GM21423 (cell line): ENCODE measurements at regions not wholly inside any gene's neighbourhood (a gene's known extent, or its start where the extent isn't known, plus 50 kb on each side); places are given as distances from the start of the nearest gene placed in this dataset.
"Not testable (repeated sequence)": the region's sequence is repeated elsewhere in the genome, so short reads cannot be mapped to it uniquely, and the experiment has no call there.

Source experiments
- ATAC-seq: cut with Tn5 transposase; IDR thresholded peaks from one replicate; pipeline ENCODE4 v1.9.1; 2021; ENCODE audit warnings: mild to moderate bottlenecking, moderate library complexity; ENCODE audit not compliant: unreplicated experiment

DNA sequence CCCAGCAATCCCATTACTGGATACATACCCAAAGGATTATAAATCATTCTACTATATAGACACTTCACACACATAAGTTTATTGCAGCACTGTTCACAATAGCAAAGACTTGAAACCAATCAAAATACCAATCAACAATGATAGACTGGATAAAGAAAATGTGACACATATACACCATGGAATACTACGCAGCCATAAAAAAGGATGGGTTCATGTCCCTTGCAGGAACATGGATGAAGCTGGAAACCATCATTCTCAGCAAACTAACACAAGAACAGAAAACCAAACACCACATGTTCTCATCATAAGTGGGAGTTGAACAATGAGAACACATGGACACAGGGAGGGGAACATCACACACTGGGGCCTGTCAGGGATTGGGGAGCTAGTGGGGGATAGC lies 475.4 kb upstream of the NFIA start:
- not testable (repeated sequence) for ATAC-seq

DNA sequence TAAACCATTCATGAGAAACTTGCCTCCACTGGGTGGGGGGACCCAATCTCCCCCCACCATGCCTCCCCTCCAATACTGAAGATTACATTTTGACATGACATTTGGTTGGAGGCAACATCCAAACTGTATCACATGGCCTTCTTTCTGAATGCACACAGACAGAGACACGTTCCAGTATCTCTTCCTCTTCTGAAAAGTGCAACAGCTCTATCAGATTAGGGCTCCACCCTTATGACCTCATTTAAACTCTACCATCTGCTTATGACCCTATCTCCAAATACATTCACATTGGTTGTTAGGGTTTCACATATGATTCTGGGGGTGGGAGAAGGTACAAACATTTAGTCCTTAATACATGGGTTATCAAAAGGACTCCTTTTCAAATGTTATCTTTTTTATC lies 481.8 kb upstream of the NFIA start:
- no peak for ATAC-seq

DNA sequence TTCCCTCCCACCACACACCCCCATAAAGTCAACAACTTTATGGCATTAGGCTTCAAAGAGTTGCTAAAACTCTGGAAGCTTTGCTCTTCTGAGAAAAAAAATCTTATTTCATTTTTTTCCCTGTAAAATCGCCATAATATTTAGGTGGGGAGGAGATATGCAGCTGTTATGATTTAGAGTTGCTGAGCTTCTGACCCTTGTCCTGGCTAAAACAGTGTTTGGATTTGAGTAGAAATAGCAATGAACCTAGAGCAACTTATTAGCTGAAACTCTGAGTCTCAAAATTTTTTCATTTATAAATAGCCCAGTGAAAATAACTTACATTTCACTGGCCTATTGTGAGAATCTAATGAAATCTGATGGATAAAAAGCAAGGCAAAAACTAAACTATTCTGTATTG lies 482.8 kb upstream of the NFIA start:
- no peak for ATAC-seq

DNA sequence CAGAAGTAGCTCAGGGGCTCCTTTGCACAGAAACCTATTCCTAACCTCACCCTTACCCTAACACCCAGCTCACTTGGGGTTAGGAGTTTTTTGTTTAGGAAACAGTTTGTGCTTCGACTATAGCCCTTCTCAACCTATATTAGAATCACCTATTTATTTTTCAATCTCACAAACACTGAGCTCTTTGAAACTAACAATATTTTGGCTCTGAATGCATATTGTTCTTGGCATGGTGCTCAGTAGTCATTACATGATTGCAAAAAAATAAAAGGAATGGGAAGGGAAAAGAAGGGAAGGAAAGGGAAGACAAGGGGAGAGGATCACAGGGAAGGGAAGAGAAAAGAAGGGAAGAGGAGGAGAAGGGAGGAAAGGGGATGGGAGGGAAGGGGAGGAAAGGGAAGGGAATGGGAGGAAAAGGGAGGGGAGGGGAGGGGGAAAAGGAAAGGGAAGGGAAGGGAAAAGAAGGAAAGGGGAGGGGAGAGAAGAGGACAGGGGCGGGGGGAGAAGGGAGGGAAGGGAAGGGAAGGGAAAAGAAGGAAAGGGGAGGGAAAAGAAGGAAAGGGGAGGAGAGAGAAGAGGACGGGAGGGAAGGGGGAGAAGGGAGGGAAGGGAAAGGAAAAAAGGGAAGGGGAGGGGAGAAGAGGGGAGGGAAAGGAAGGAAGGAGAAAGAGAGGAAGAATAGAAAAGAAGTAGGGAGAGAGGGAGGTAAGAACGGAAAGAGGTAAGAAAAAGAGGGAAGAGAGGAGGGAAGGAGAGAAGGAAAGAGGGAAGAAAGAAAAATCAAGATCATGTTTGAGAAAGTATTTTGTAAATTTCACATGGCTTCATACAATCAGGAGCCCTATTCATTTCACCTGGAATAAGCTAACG lies 484.1 kb upstream of the NFIA start:
- no peak for ATAC-seq

DNA sequence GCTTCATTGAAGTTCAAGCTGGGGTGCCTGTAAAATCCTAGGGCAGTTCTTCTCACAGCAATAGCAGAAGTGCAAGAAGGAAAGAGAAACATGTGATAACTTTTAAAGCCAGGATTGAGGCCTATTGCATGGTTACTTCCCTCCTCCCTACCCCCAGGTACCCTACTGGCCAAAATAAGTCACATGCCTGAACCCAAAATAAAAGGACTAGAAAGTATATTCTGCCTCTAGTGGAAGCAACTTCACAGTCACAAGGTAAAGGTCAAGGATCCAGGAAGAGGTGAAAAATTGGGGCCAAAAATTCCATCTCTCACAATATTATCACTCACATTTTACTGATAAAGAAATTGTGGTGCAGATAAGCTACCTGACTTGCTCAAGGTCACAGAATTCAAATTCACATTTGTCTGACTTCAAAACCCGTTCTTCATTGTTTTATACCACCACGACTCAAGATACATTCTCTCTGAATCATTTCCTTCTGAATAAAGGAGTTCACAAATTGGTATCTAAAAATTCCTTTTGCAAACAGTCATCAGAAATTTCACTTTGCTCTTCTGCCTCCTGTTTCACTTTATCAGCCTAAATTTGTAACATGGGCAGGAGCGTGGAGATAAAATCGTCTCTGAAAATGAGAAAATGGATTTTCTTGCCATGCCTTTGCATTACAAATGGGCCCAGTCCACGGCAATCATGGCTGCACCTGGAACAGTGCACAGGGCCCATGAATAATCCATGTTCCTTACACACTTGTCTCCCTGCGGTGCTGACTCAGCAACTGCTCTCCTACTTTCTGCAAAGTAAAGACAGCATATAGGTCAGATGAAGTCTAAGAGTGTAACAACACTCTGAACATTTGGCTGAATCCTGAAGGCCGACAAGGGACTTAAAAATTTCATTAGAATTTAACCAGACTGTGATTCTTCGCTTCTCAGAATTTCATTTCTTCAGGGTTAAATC lies 485.3 kb upstream of the NFIA start:
- no peak for ATAC-seq

DNA sequence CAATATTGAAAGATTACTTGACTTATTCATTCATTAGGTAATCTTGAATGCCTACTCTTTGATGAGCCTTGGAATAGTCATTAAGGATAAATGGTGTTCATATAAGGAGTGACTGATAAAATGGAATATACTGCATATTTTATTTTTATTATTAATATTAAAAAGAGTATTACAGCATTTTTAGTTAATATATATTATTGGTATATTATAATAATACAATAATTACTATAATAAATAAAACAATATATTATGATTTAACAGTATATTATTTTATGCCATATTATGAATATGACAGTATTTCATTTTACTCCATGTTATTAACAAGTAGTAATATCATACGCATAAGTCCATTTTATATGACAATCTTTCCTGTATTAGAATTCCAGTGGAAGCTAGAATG lies 490.8 kb upstream of the NFIA start:
- ATAC-seq, result no peak

DNA sequence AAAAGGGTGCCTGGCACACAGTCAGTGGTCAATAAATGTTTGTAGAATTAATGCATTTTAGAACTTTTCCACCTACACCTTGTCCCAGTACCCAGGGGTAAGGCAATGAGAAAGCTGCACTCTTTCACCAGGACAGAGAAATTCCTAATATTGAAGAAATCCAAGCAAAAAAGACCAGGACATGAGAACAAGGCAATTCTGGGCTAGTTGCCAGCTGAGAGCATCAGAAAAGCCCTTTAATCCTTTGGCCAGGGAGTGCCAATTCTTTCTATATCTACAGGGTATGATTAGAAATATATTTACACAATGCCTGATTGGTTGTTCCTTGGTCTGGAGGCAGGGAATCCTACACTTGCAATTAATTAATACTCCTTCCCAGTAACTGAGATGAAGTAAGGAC lies 492.4 kb upstream of the NFIA start:
- no peak for ATAC-seq

DNA sequence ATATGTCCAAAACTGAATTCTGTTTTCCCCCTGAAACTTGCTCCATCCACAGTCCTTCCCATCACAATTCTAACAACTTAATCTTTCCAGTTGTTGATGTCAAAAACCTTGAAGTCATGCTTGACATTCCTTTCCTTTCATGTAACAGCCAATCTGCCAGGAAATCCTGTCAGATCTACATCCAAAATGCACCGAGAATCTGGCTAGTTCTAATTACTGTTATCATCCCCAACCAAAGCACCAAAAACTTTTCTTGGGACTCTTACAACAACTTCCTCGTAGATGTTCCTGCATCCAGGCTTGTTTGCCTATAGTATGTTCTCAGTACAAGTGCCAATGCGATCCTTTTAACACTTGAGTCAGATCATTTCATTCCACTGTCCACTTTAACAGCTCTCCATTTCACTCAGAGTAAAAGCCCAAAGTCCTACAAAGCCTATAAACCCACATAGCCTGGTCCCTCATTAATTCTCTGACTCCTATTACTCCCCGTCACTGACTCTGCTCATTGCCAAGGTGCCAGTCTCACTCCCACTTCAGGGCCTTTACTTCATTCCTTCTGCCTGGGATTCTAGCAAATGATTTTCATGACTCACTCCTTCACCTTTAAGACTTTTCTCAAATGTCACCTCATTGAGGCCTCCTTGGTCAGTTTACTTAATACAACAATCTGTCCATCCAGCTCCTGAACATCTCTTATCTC lies 493.2 kb upstream of the NFIA start:
- no peak for ATAC-seq

DNA sequence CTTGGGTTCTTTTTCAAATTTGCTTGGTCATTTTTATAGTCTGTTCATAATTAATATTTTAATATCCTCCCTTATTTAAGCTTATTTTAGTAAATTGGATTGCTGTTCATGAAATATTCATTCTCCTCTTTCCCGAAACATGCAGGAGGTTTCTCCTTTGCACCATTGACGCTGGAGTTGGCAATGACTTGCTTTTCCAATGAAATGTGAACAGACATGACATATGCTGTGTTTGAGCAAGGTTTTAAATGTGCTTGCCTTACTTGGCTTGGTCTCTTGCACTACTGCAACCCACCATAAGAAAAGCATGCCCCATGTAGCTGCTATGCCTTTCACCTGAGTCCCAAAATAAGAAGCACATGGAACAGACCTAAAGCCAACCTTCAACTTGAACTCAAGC lies 498.0 kb upstream of the NFIA start:
- no peak for ATAC-seq

DNA sequence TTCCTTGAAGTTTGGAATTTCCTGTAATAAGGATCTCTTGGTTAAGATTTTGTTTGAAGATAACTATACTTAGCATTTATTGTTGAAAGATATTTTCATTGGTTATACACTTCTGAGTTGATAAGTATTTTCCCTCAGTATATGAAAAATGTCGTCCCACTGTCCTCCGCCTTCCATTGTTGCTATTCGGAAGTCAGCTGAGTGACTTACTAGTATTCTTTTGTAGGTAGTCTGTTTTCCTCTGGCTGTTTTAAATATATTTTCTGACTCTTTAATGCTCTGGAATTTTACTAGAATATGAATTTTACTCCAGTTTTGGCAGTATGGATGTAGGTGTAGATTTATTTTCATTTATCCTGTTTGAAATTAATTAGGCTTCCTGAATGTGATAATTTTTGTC lies 498.7 kb upstream of the NFIA start:
- no peak for ATAC-seq

DNA sequence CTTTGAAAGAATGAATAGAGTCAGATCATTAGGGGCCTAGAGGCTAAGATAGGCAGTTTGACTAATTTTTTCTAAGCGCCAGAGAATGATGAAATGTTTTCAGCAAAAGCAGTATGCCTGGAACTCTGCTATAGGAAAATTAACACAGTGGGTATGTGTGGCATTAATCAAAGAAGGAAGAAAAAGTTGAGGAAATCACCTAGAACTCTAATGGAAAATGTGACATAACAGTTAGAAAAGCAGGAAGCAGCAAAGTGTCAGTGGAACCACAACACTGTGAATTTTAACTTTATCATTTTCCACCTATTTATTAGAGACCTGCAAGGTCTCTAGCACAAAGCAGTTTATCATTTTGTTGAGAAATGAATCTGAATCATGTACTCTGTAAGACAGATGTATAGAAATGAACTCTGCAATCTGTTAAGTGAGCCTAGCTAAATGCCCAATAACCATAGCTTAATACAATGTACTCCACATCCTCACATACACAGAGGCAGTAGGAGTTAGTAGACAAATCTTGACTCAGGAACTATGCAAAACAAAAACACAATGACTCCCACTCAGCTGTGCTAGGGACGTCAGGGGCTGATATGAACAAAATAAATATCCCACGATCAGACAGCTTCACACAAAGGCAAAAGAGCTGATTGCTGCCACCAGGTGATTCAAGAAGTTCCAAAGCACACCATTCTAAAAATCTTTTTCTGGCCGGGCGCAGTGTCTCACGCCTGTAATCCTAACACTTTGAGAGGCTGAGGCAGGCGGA lies 500.7 kb upstream of the NFIA start:
- no peak for ATAC-seq

DNA sequence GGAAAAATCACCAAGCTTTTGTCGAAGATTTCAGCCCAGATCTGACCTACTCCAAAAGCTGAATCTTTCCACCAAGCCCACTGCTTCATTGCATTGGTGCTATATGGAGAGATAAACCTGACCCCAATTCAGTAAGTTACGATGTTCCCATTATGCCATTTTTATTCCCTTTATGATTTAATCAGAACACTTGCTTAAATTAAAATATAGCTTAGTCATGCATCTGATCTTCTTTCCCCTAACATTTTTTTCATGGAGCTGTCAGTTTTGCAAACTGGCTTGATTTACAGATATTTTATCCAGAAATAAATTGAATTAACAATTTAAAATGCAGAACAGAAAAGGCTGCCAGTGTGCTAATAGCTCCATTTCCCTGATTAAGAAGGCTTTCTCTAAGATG lies 503.5 kb upstream of the C1orf87 start:
- ATAC-seq, result no peak

DNA sequence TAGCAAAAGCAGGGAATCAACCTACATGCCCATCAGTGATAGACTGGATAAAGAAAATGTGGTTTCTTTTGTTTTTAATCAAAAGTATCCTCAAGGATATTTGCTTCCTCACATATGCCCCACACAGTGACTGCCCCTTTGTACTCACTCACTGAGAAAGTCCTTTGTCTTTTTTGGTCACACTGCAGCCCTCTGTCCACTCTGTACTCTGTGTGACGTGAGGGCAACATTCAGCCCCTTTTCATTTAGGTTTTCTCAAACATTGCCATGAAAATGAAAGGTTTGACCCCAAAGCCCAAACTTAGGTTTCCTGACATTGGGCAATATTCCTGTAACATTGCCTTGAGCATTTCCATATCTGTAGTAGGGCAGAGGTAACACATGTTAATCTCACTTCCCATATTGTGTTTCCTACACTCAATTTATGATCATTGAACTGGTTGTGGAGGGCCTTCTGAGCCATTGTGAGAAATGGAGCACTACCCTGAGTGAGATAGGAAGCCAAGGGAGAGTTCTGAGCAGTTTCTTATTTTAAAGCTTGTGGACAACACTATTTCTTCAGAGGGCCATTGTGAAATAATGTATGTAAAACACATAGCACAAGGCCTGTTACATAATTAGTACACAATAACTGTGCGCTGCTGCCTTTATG lies 501.9 kb upstream of the C1orf87 start:
- ATAC-seq, result no peak

DNA sequence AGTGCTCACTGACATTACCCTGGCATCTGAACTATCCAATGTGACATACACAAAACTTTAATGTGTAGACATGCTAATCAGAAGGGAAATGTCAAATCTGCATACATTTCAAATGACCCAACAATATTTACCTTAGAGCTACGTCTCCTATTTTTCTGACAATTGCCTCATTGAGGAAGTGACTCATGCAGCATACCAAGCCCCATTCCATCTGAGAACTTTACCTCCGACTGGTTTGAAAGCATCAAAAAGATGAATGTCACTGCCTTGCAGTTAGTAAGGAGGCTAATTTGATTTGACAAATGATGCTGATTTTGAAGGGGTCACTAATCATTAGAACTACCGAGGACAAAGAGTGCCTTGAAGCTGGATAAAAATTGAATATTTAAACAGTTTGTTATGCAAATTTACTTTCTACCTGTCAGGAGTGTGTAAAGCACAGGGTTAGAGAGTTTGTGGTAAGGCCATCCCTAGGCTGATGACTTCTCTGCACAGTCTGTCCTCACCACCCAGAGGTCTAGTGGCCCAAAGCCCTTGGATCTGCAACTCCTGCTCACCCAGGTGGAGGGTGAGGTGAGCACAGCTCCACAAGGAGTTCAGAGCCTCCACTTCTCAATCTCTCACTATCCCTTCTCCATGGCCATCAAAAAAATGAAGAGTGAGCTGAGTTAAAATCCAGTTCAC lies 500.3 kb upstream of the C1orf87 start:
- ATAC-seq, result no peak

DNA sequence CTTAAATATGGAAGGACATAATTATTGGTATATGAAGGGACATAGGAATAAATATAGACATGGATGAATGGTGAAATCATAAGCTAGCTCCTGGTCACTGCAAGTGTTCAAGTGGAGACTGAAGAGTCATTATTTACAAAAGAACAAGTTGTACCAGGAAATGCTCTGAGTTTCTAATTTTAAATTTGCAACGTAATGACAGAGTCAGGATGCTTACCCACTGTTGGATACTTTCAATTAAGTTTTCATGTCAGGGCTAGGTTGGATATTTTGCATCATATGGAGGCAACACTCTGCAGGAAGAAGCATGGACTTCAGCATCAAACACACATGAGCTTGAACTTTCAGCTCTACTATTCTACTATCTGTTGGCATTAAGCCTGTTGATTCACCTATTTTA lies 499.6 kb upstream of the C1orf87 start:
- ATAC-seq, result no peak

DNA sequence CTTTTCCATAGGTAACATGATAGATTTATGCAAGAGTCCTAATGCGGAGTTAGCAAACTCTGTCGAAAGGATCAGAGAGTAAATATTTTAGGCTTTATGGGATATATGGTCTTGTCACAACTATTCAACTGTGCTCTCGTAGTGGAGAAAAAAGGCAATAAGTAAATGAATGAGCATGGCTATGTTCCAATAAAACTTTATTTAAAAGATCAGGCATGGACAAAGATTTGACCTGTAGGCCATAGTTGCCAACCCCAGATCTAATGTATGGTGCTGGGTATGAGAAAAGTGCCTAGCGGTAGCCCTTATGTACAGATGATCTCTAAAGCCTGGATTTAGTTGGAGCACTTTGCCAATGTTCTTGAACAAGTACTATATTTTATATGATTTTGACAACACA lies 498.8 kb upstream of the C1orf87 start:
- ATAC-seq, result no peak

DNA sequence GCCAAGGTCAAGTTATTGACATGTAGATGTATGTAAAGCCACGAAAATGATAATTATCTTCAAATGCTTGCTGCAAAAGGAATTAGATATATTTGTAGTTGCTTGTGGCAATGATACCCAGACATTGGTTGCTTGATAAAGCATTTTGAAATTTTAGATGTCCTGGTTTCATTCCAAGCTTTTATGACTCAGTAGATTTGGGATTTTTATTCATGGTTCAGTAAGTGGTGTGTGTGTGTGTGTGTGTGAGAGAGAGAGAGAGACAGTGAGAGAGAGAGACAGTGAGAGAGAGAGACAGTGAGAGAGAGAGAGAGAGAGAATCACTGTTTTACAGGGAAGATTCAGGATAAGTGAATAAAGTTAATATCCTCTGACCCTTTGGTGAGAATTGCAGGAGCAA lies 498.2 kb upstream of the C1orf87 start:
- no peak for ATAC-seq

DNA sequence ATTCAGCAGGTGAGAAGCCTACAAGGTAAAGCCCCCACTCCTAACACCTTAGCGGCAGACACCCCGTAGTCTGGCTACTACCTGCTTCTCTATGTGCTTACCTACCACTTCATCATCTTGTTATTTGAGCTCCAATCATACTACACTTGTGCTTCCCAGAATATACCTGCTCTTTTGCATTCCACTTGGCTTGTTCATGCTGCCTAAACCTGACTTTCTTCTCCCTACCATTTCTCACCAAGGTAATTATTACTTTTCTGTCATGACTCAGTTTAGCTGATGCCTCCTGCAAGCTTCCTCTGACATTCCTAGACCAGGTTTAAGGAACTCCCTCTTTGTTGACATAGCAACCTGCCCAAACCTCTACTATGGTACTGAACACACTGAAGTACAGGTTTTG lies 495.6 kb upstream of the C1orf87 start:
- no peak for ATAC-seq

DNA sequence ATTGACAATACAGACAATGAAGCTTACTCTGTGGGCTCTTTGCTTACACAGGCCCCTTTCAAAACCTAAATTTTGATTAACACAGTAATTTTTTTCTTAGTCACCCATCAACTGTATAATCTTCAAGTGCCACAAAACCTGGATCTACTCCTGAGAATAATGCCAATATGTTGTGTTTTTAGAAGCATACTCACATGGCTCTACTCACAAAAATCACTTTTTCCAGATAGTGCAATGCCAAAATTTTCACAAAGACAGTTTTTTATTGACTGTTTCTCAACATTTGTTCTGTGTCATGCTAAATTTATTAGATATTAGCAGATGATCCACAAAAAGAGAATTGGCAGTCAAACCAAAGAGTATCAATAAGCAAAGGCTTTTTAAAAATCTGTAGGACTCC lies 493.7 kb upstream of the C1orf87 start:
- ATAC-seq, result no peak
